BE2C (cell line): ENCODE measurements at regions not wholly inside any gene's neighbourhood (a gene's known extent, or its start where the extent isn't known, plus 50 kb on each side); places are given as distances from the start of the nearest gene placed in this dataset.
A peak's percentile ranks its signal among the peaks of the same experiment; 100 is the strongest.
"Not testable (repeated sequence)": the region's sequence is repeated elsewhere in the genome, so short reads cannot be mapped to it uniquely, and the experiment has no call there.

Experiments
- DNase-seq: peaks from one replicate; pipeline ENCODE4 v3.0.0-alpha.2; 2020
- H3K27me3 ChIP-seq: fragments of 250-450 bp; sonication (Bioruptor Pico); 2 replicates; pipeline ENCODE4 v1.5.1; 2020; ENCODE audit warnings: mild to moderate bottlenecking
- H3K36me3 ChIP-seq: fragments of 250-450 bp; sonication (Bioruptor Pico); 2 replicates; pipeline ENCODE4 v1.5.1; 2020; ENCODE audit warnings: mild to moderate bottlenecking
- H3K4me1 ChIP-seq: fragments of 250-450 bp; sonication (Bioruptor Pico); 2 replicates; pipeline ENCODE4 v1.5.1; 2020
- H3K4me3 ChIP-seq: 2 replicates; pipeline ENCODE4 v1.5.1; 2011; ENCODE audit warnings: low read depth, low read length
- H3K9me3 ChIP-seq: fragments of 250-450 bp; sonication (Bioruptor Pico); 2 replicates; pipeline ENCODE4 v1.5.1; 2020
- TF ChIP-seq, protein P1 (sequence below): IDR thresholded peaks from 2 replicates; pipeline ENCODE4 v1.5.1; 2012; ENCODE audit warnings: mild to moderate bottlenecking, low read depth, low read length

DNA sequence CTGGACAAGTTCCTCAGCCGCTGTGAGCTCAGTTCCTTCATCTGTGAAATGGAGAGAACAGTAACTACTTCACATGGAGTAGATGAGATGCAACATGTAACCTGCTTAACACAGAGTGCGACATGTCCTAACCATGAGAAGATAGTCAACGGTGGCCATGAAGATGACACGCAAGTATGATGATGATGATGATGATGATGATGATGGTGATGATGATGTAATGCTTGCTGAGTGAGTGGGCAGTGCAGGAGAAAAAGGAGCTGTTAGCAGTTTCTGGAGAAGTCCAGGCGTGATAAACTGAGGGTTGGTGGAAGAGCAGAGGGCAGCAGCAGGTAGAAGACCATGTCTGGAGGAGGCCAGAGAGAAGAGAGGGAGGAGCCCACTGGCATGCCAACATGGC is 90.8 kb upstream of the CD82 start:
- no peak for DNase-seq
- TF ChIP-seq, protein P1, sequence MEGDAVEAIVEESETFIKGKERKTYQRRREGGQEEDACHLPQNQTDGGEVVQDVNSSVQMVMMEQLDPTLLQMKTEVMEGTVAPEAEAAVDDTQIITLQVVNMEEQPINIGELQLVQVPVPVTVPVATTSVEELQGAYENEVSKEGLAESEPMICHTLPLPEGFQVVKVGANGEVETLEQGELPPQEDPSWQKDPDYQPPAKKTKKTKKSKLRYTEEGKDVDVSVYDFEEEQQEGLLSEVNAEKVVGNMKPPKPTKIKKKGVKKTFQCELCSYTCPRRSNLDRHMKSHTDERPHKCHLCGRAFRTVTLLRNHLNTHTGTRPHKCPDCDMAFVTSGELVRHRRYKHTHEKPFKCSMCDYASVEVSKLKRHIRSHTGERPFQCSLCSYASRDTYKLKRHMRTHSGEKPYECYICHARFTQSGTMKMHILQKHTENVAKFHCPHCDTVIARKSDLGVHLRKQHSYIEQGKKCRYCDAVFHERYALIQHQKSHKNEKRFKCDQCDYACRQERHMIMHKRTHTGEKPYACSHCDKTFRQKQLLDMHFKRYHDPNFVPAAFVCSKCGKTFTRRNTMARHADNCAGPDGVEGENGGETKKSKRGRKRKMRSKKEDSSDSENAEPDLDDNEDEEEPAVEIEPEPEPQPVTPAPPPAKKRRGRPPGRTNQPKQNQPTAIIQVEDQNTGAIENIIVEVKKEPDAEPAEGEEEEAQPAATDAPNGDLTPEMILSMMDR = no peak
- Histone ChIP-seq H3K4me1 (no peaks in the 10 kb centered on the region), H3K4me3 (no peak overlapping the region), H3K27me3 (no peaks in the 10 kb centered on the region), H3K36me3 (no peaks in the 10 kb centered on the region), H3K9me3 (no peaks in the 10 kb centered on the region)

DNA sequence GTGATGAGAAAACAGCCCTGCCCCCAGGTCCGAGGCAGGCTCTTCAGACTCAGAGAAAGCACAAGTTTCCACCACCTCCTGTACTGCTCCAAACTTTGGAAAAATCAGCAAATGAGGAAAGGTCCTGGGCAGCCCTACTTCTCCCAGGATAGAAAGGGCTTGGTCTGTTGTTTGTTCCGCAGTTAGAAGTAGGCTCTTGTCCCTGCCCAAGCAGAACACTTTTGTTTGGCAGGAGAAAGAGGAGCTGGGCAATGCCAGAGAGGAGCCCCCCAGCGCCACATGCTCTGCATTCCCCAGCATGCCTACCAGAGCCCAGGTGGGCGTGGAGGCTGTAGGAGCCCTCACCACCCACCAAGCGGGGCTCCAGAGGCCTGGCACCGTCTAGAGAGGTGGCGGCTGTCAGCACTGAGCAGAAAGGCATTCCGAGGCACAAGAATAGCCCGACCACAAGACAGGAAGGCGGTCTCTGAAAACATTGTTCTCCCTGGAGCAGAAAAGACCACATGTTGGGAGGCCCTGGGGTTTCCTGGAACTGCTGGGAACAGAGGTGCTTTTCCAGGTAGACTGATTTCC is 90.3 kb upstream of the CD82 start:
- no peak for DNase-seq
- Histone ChIP-seq H3K9me3 (no peaks in the 10 kb centered on the region), H3K27me3 (no peaks in the 10 kb centered on the region), H3K4me1 (no peaks in the 10 kb centered on the region), H3K4me3 (no peak overlapping the region), H3K36me3 (no peaks in the 10 kb centered on the region)
- TF ChIP-seq, protein P1 = no peak

DNA sequence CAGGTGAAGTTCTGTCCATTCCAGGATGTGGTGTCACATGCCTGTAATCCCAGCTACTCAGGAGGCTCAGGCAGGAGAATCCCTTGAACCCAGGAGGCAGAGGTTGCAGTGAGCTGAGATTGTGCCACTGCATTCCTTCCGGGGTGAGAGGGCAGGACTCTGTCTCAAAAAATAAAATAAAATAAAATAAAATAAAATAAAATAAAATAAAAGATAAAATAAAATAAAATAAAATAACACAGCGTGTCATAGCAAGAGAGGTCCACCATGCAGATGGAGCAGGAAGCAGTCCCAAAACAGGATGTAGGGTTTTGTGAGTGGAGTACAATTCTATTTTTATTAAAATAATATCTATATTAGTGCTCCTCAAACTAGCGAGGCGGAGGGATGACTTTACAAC is 83.1 kb upstream of the CD82 start:
- not testable (repeated sequence) for H3K4me3 ChIP-seq, H3K9me3 ChIP-seq, H3K4me1 ChIP-seq, H3K36me3 ChIP-seq, H3K27me3 ChIP-seq, DNase-seq

DNA sequence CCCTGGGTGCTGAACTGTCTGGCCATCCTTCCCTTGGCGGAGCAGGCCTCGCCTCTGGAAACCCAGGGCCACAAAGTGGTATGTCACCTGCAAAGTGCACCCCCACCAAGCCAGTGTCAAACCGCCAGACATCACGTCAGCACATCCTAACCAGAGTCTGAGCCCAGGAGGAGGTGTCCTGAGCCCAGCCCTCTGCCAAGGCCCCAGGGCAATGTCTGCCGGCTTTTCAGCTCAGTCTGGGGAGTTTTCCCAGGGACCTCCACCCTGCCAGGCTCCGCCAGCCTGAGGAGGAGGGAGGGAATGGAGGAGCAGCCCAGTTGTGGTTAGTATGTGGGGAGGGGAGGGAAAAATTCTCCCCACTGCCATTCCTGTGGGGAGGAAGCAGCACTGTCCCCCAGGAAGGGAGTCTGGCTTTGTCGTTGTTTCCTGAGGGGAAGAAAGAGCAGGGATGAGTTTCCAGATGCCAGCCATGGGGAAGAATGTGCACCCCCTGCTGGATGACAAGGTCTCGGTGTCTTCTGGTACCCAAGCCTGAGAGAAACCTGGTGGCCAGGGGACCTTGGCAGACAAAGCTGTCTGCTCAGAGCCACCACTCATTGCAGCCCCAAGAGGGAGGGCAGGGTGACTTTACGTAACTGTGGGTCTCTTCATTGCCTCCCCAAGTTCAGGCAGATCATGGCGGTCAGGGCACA is 81.4 kb upstream of the CD82 start:
- Histone ChIP-seq H3K27me3 (no peaks in the 10 kb centered on the region), H3K4me3 (no peak overlapping the region), H3K9me3 (no peaks in the 10 kb centered on the region), H3K4me1 (no peaks in the 10 kb centered on the region), H3K36me3 (no peaks in the 10 kb centered on the region)
- TF ChIP-seq, protein P1 = peak; percentile 58
- peak; percentile 39 for DNase-seq

DNA sequence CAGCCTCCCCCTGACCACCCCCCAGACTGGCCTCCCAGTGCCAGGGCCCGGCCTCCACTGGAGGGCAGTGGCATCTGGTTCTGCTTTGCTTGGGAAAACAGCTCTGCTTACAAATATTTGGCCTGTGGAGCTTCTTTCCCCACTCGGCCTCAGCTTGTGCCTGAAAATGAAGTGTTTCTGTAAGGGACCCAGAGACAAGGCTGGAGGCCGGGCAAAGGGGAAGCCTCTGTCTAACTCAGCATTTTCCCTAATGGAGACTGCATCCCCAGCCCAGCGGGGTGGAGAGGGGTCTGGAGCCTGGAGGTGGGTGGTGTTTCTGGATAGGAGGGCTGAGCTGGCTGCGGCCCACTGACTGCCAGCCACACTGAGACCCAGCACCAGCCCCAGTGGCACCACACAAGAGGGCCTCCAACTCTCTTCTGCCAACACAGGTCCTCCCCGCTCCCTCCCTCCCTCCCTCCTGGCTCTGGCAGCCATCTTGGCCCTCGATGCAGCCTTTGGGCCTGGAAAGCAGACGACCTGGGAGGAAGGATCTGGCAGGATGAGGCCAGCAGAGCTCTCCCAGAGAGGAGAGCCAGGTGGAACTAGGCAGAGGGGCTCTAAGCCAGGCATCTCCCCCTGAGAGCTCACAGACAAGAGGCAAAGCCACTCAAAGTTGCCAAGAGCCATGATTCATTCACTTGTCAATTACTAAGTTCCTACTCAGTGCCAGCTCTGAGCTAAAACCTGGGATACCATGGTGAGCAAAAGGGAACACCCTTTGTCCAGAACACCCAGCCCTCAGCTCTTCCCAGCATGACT is 77.1 kb upstream of the CD82 start:
- H3K4me1 ChIP-seq = no peaks in the 10 kb centered on the region
- H3K36me3 ChIP-seq = no peaks in the 10 kb centered on the region
- H3K27me3 ChIP-seq = no peaks in the 10 kb centered on the region
- H3K4me3 ChIP-seq = no peak overlapping the region
- TF ChIP-seq, protein P1 = no peak
- H3K9me3 ChIP-seq = no peaks in the 10 kb centered on the region
- DNase-seq = no peak

DNA sequence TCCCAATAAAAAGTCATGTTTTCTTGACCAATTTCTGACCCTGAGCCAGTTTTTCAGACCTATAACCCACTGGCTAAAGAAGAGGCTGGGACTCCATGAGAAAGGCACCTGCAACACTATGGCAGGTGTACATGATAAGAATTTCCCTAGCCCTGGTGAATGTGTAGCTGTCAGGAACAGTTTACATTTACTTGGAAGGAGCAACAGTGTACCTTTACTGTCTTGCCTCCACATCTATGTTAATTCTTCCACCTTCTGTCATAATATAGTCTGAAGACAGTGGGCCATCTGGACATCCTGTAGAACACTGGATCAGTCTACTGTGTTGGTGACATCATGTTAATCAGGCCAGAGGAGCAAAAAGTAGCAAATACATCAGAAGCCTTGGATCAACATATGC is 72.1 kb upstream of the CD82 start:
- no peaks in the 10 kb centered on the region for H3K9me3 ChIP-seq
- TF ChIP-seq, protein P1 = no peak
- H3K4me1 ChIP-seq = no peaks in the 10 kb centered on the region
- no peak for DNase-seq
- no peaks in the 10 kb centered on the region for H3K36me3 ChIP-seq
- no peaks in the 10 kb centered on the region for H3K27me3 ChIP-seq
- no peak overlapping the region for H3K4me3 ChIP-seq
